K562 (cell line): ENCODE measurements at regions not wholly inside any gene's neighbourhood (a gene's known extent, or its start where the extent isn't known, plus 50 kb on each side); places are given as distances from the start of the nearest gene placed in this dataset.
A peak's percentile ranks its signal among the peaks of the same experiment; 100 is the strongest.

Experiments
- ATAC-seq: fragments of 200-7000 bp; cut with Tn5 transposase; 3 replicates; pipeline ENCODE4 v1.9.1; 2020; ENCODE audit warnings: moderate library complexity
- BruUV-seq: library from RNA; stranded (reverse); fragments of 400-500 nt; replicated peaks from 2 replicates; lab custom pipeline; 2021; lab: Mats Ljungman, UMichigan
- CTCF ChIA-PET: fragments of 300-600 bp; formaldehyde crosslinking; extraction: SDS; loops from one replicate; lab custom pipeline; 2021; ENCODE audit warnings: low intra/inter-chr PET ratio; lab: Yijun Ruan, JAX
- POLR2A ChIA-PET: fragments of 300-600, 350-650 bp; sonication (Branson Sonifier 250); formaldehyde crosslinking; extraction: SDS; loops from one replicate; lab custom pipeline; 2021; ENCODE audit warnings: antibody characterized with exemption, inconsistent platforms; lab: Yijun Ruan, JAX
- DNase-seq, 4 experiments: peaks; one replicate each; pipeline versions ENCODE4 v3.0.0 to v3.0.0-alpha.2; 2011 to 2018; ENCODE audit warnings: low spot score in 3 of 4, mixed read lengths in 3 of 4; ENCODE audit errors: extremely low read depth in 1 of 4
- FAIRE-seq: peaks from 2 replicates; lab custom pipeline; 2011; peaks lifted over from hg19 to GRCh38; lab: Jason Lieb, UNC
- H2AFZ ChIP-seq: 2 replicates; pipeline ENCODE4 v1.6.0; 2011; ENCODE audit warnings: low read depth, low read length, control low read depth, inconsistent platforms
- H3K27ac ChIP-seq: fragments of 200-600 bp; 3 replicates; pipeline ENCODE4 v1.8.0; 2011; ENCODE audit warnings: low read depth, mild to moderate bottlenecking, control low read depth, inconsistent platforms, low read length, moderate library complexity, mixed read lengths; ENCODE audit errors: extremely low read depth
- H3K27me3 ChIP-seq, 2 experiments: fragments of 300-600 bp in 1 of 2; 2 replicates in 1 of 2; 3 replicates in 1 of 2; pipeline versions ENCODE4 v1.6.0 to v1.8.0; 2011; ENCODE audit warnings: inconsistent platforms in 2 of 2, low read length in 2 of 2, mild to moderate bottlenecking in 1 of 2, mixed read lengths in 1 of 2, moderate library complexity in 1 of 2; ENCODE audit not compliant: control insufficient read depth in 2 of 2, insufficient read depth in 2 of 2
- H3K36me3 ChIP-seq: fragments of 300-600 bp; 3 replicates; pipeline ENCODE4 v1.8.0; 2011; ENCODE audit warnings: mild to moderate bottlenecking, low read length, inconsistent platforms; ENCODE audit not compliant: control insufficient read depth, insufficient read depth
- H3K4me1 ChIP-seq, 2 experiments: fragments of 200-600 bp in 1 of 2; replicated peaks in 1 of 2; 2 replicates in 1 of 2; 3 replicates in 1 of 2; pipeline versions ENCODE4 v1.5.1 to v1.8.0; 2011; ENCODE audit warnings: inconsistent platforms in 2 of 2, low read length in 2 of 2, mild to moderate bottlenecking in 1 of 2, mixed read lengths in 1 of 2, moderate library complexity in 1 of 2; ENCODE audit not compliant: control insufficient read depth in 2 of 2, insufficient read depth in 2 of 2
- H3K4me2 ChIP-seq: 2 replicates; pipeline ENCODE4 v1.6.1; 2011; ENCODE audit warnings: low read length, control low read depth, inconsistent platforms, mixed read lengths; ENCODE audit not compliant: insufficient read depth
- H3K4me3 ChIP-seq: fragments of 200-600 bp; sonication (generic), shearing (Covaris generic); 2 replicates; pipeline ENCODE4 v1.5.1; 2016; ENCODE audit warnings: control low read depth, inconsistent platforms
- H3K79me2 ChIP-seq: fragments of 200-600 bp; 3 replicates; pipeline ENCODE4 v1.8.0; 2011; ENCODE audit warnings: low read length, inconsistent platforms; ENCODE audit not compliant: control insufficient read depth, insufficient read depth
- H3K9ac ChIP-seq, 2 experiments: 2 replicates each; pipeline versions ENCODE4 v1.6.0 to v1.6.1; 2011; ENCODE audit warnings: low read depth in 2 of 2, low read length in 2 of 2, control low read depth in 1 of 2, inconsistent platforms in 1 of 2, mild to moderate bottlenecking in 1 of 2, mixed read lengths in 1 of 2; ENCODE audit not compliant: insufficient read depth in 1 of 2
- H3K9me1 ChIP-seq: one replicate; pipeline ENCODE4 v1.6.0; 2011; ENCODE audit warnings: inconsistent platforms, mild to moderate bottlenecking, low read length, moderate library complexity; ENCODE audit not compliant: control insufficient read depth, insufficient read depth
- H3K9me3 ChIP-seq: replicated peaks from 2 replicates; pipeline ENCODE4 v1.5.1; 2011; ENCODE audit warnings: low read depth, low read length, inconsistent platforms; ENCODE audit not compliant: control insufficient read depth, insufficient read depth
- H4K20me1 ChIP-seq: replicated peaks from 2 replicates; pipeline ENCODE4 v1.6.1; 2011; ENCODE audit warnings: low read length, inconsistent platforms, mixed read lengths; ENCODE audit not compliant: control insufficient read depth, insufficient read depth
- HNRNPL ChIP-seq: fragments of 200-400 bp; formaldehyde crosslinking; IDR thresholded peaks from 2 replicates; pipeline ENCODE4 v1.6.1; 2017; ENCODE audit warnings: low read depth, mild to moderate bottlenecking, low read length
- HOXB6 ChIP-seq: fragments of 250-450 bp; sonication (Bioruptor Pico); IDR thresholded peaks from 2 replicates; pipeline ENCODE4 v1.5.1; 2022; ENCODE audit warnings: mild to moderate bottlenecking, borderline replicate concordance
- POLR2A ChIP-seq: fragments of 450-650 bp; conservative IDR thresholded peaks from 2 replicates; pipeline ENCODE4 v1.6.1; 2016
- SREBF2 ChIP-seq: sonication (generic); formaldehyde crosslinking; IDR thresholded peaks from 2 replicates; pipeline ENCODE4 v1.4.0; 2020; ENCODE audit warnings: mild to moderate bottlenecking, missing genetic modification reagents
- ZKSCAN1 ChIP-seq: fragments of 150-350 bp; IDR thresholded peaks from 2 replicates; pipeline ENCODE4 v1.6.1; 2016; ENCODE audit warnings: low read depth, low read length
- WGBS: fragments of 100-300 bp; shearing (Covaris generic); methylation state at CpG from one replicate; pipeline ENCODE4 v1.1.6; 2016; ENCODE audit warnings: low coverage, mixed read lengths; ENCODE audit not compliant: insufficient coverage; ENCODE audit errors: missing lambda C conversion rate; 5-methylcytosine and 5-hydroxymethylcytosine counted together
- in situ Hi-C: fragments of 300-500 bp; cut with MboI; formaldehyde crosslinking; loops from 4 replicates; pipeline ENCODE4 v1.15.0; 2018; ENCODE audit warnings: inconsistent platforms, mixed read lengths
- intact Hi-C: fragments of 100-400 bp; cut with micrococcal nuclease; formaldehyde crosslinking; loops from 2 replicates; pipeline ENCODE4 v1.14.2; 2022
- TF ChIP-seq, protein P1 (sequence below): fragments of 450-650 bp; IDR thresholded peaks from 2 replicates; pipeline ENCODE4 v1.6.1; 2017; ENCODE audit warnings: antibody characterized with exemption, mild to moderate bottlenecking
- TF ChIP-seq, protein P2 (sequence below), 3 experiments: IDR thresholded peaks in 2 of 3; conservative IDR thresholded peaks in 1 of 3; 2 replicates each; pipeline ENCODE4 v1.5.1; 2011 to 2012; ENCODE audit warnings: low read length in 3 of 3, mild to moderate bottlenecking in 3 of 3, control low read depth in 2 of 3, improper control_type of control experiment in 1 of 3, inconsistent platforms in 1 of 3, low read depth in 1 of 3, mixed read lengths in 1 of 3, moderate library complexity in 1 of 3; ENCODE audit not compliant: insufficient read depth in 2 of 3
- TF ChIP-seq, protein P3 (sequence below): fragments of 450-650 bp; formaldehyde crosslinking; IDR thresholded peaks from 2 replicates; pipeline ENCODE4 v1.4.0; 2022; ENCODE audit warnings: mild to moderate bottlenecking, moderate library complexity

DNA sequence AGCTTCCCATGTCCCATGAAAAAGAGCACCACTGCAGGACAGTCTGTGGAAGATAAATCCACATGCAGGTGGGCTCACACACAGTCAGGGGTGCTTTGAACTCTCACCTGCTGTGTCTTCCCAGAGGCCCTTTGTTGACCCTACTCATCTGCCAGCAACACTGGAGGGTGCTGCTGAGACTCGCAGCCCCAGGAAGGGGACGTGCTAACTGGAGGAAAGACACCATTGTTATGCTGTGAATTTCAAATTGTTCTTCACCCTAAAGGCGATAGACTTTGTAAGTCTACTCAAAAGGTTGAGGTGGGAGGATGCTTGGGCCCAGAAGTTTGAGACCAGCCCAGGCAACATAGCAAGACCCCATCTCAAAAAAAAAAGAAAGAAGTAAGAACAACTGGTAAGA lies 107.3 kb upstream of the SERP2 start:
- no peaks in the 10 kb centered on the region for H3K79me2 ChIP-seq
- BruUV-seq = no TSS peak
- no peak overlapping the region for H3K4me2 ChIP-seq
- H3K36me3 ChIP-seq = no peaks in the 10 kb centered on the region
- ChIA-PET POLR2A (no interaction called here), CTCF (no interaction called here)
- ATAC-seq (no peak), FAIRE-seq (no peak), DNase-seq (no peak)
- H3K9me3 ChIP-seq = no peaks in the 10 kb centered on the region
- no peaks in the 10 kb centered on the region for H4K20me1 ChIP-seq
- TF ChIP-seq, protein P1, sequence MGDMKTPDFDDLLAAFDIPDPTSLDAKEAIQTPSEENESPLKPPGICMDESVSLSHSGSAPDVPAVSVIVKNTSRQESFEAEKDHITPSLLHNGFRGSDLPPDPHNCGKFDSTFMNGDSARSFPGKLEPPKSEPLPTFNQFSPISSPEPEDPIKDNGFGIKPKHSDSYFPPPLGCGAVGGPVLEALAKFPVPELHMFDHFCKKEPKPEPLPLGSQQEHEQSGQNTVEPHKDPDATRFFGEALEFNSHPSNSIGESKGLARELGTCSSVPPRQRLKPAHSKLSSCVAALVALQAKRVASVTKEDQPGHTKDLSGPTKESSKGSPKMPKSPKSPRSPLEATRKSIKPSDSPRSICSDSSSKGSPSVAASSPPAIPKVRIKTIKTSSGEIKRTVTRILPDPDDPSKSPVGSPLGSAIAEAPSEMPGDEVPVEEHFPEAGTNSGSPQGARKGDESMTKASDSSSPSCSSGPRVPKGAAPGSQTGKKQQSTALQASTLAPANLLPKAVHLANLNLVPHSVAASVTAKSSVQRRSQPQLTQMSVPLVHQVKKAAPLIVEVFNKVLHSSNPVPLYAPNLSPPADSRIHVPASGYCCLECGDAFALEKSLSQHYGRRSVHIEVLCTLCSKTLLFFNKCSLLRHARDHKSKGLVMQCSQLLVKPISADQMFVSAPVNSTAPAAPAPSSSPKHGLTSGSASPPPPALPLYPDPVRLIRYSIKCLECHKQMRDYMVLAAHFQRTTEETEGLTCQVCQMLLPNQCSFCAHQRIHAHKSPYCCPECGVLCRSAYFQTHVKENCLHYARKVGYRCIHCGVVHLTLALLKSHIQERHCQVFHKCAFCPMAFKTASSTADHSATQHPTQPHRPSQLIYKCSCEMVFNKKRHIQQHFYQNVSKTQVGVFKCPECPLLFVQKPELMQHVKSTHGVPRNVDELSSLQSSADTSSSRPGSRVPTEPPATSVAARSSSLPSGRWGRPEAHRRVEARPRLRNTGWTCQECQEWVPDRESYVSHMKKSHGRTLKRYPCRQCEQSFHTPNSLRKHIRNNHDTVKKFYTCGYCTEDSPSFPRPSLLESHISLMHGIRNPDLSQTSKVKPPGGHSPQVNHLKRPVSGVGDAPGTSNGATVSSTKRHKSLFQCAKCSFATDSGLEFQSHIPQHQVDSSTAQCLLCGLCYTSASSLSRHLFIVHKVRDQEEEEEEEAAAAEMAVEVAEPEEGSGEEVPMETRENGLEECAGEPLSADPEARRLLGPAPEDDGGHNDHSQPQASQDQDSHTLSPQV = no peak
- TF ChIP-seq SREBF2 (CRISPR knock-in tag) (no peak), ZKSCAN1 (no peak), POLR2A (no peak), HOXB6 (CRISPR knock-in tag) (no peak), HNRNPL (no peak)
- TF ChIP-seq, protein P2, sequence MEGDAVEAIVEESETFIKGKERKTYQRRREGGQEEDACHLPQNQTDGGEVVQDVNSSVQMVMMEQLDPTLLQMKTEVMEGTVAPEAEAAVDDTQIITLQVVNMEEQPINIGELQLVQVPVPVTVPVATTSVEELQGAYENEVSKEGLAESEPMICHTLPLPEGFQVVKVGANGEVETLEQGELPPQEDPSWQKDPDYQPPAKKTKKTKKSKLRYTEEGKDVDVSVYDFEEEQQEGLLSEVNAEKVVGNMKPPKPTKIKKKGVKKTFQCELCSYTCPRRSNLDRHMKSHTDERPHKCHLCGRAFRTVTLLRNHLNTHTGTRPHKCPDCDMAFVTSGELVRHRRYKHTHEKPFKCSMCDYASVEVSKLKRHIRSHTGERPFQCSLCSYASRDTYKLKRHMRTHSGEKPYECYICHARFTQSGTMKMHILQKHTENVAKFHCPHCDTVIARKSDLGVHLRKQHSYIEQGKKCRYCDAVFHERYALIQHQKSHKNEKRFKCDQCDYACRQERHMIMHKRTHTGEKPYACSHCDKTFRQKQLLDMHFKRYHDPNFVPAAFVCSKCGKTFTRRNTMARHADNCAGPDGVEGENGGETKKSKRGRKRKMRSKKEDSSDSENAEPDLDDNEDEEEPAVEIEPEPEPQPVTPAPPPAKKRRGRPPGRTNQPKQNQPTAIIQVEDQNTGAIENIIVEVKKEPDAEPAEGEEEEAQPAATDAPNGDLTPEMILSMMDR (IDR thresholded peaks at IDR 0.05 in 2 of 3, conservative IDR thresholded peaks at IDR 0.05 in 1 of 3; ENCODE audit: insufficient read depth in 2 of 3, low read depth in 1 of 3, low read length in 3 of 3) = peak in 1 of 3 experiments; percentile 15; a peak in 1 of 6 replicates
- TF ChIP-seq, protein P3, sequence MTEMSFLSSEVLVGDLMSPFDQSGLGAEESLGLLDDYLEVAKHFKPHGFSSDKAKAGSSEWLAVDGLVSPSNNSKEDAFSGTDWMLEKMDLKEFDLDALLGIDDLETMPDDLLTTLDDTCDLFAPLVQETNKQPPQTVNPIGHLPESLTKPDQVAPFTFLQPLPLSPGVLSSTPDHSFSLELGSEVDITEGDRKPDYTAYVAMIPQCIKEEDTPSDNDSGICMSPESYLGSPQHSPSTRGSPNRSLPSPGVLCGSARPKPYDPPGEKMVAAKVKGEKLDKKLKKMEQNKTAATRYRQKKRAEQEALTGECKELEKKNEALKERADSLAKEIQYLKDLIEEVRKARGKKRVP (CRISPR knock-in tag) = no peak
- H3K9ac ChIP-seq = no peak overlapping the region
- H2AFZ ChIP-seq = no peak overlapping the region
- H3K9me1 ChIP-seq = no peaks in the 10 kb centered on the region
- H3K4me1 ChIP-seq = peaks cover 0 to 11% of the 10 kb centered on the region in 2 experiments; a peak in 4 of 5 replicates
- in situ Hi-C loops = no loop called here
- intact Hi-C loops = no loop called here
- WGBS = 20% methylated on average over 1 of the region's 3 CpGs
- H3K27ac ChIP-seq = no peak overlapping the region
- no peaks in the 10 kb centered on the region; a peak in 1 of 5 replicates for H3K27me3 ChIP-seq
- no peak overlapping the region for H3K4me3 ChIP-seq
